Effector memory CD4-positive, alpha-beta T cell (primary cell): ENCODE measurements at regions not wholly inside any gene's neighbourhood (a gene's known extent, or its start where the extent isn't known, plus 50 kb on each side); places are given as distances from the start of the nearest gene placed in this dataset.
"Not testable (repeated sequence)": the region's sequence is repeated elsewhere in the genome, so short reads cannot be mapped to it uniquely, and the experiment has no call there.

Experiments
- DNase-seq, 3 donors: peaks; one replicate each; pipeline ENCODE4 v3.0.0-alpha.2; 2020
- H3K27ac ChIP-seq: 2 replicates; pipeline ENCODE4 v1.7.0; 2013; ENCODE audit warnings: mild to moderate bottlenecking, low read length, moderate library complexity; ENCODE audit not compliant: insufficient read depth, poor library complexity, severe bottlenecking
- H3K27me3 ChIP-seq: replicated peaks from 2 replicates; pipeline ENCODE4 v1.7.0; 2013; ENCODE audit warnings: mild to moderate bottlenecking, low read length; ENCODE audit not compliant: insufficient read depth, control insufficient read depth, poor library complexity, severe bottlenecking
- H3K36me3 ChIP-seq: 2 replicates; pipeline ENCODE4 v1.7.0; 2013; ENCODE audit warnings: mild to moderate bottlenecking, low read length, moderate library complexity; ENCODE audit not compliant: control insufficient read depth, insufficient read depth
- H3K4me1 ChIP-seq: 2 replicates; pipeline ENCODE4 v1.7.0; 2013; ENCODE audit warnings: low read length, mild to moderate bottlenecking; ENCODE audit not compliant: control insufficient read depth, insufficient read depth, poor library complexity, severe bottlenecking
- H3K4me3 ChIP-seq: 2 replicates; pipeline ENCODE4 v1.7.0; 2013; ENCODE audit warnings: low read length, low read depth, mild to moderate bottlenecking; ENCODE audit not compliant: insufficient read depth, poor library complexity, severe bottlenecking
- H3K9me3 ChIP-seq: 2 replicates; pipeline ENCODE4 v1.7.0; 2013; ENCODE audit warnings: mild to moderate bottlenecking, low read length, moderate library complexity; ENCODE audit not compliant: control insufficient read depth

GRCh38 chr10:9362721-9363120 is 1308.2 kb downstream of the GATA3 start:
- no peak overlapping the region for H3K27ac ChIP-seq
- H3K36me3 ChIP-seq = no peaks in the 10 kb centered on the region
- H3K27me3 ChIP-seq = no peaks in the 10 kb centered on the region
- no peak for DNase-seq
- no peaks in the 10 kb centered on the region for H3K4me1 ChIP-seq
- H3K4me3 ChIP-seq = no peak overlapping the region
- no peaks in the 10 kb centered on the region for H3K9me3 ChIP-seq

- Histone ChIP-seq H3K36me3 (no peaks in the 10 kb centered on the region), H3K9me3 (no peaks in the 10 kb centered on the region), H3K27ac (no peak overlapping the region), H3K4me1 (no peaks in the 10 kb centered on the region), H3K4me3 (no peak overlapping the region), H3K27me3 (peaks cover 3% of the 10 kb centered on the region)
- DNase-seq = no peak
Observed at GRCh38 chr10:9379183-9379582, 1324.7 kb downstream of the GATA3 start.

- no peak overlapping the region for H3K4me3 ChIP-seq
- H3K27me3 ChIP-seq = no peaks in the 10 kb centered on the region
- no peak overlapping the region for H3K27ac ChIP-seq
Observed at GRCh38 chr10:9381733-9382532, 1327.4 kb downstream of the GATA3 start.

GRCh38 chr10:9382533-9382866 is 1328.0 kb downstream of the GATA3 start:
- no peak overlapping the region for H3K4me3 ChIP-seq
- H3K9me3 ChIP-seq = no peaks in the 10 kb centered on the region
- H3K27me3 ChIP-seq = no peaks in the 10 kb centered on the region
- H3K27ac ChIP-seq = no peak overlapping the region
- H3K36me3 ChIP-seq = no peaks in the 10 kb centered on the region
- no peaks in the 10 kb centered on the region for H3K4me1 ChIP-seq
- DNase-seq = no peak

More at GRCh38 chr10:9381733-9382532, 1327.4 kb downstream of the GATA3 start:
- no peaks in the 10 kb centered on the region for H3K4me1 ChIP-seq
- DNase-seq = no peak
- no peaks in the 10 kb centered on the region for H3K9me3 ChIP-seq
- no peaks in the 10 kb centered on the region for H3K36me3 ChIP-seq

GRCh38 chr10:9390516-9390915 is 1336.0 kb downstream of the GATA3 start:
- no peak for DNase-seq

GRCh38 chr10:9399275-9399983 is 1344.9 kb downstream of the GATA3 start:
- no peak overlapping the region for H3K27ac ChIP-seq
- H3K27me3 ChIP-seq = no peaks in the 10 kb centered on the region
- no peaks in the 10 kb centered on the region for H3K4me1 ChIP-seq
- no peak overlapping the region for H3K4me3 ChIP-seq
- no peaks in the 10 kb centered on the region for H3K9me3 ChIP-seq
- no peaks in the 10 kb centered on the region for H3K36me3 ChIP-seq
- no peak for DNase-seq

More at GRCh38 chr10:9390516-9390915, 1336.0 kb downstream of the GATA3 start:
- Histone ChIP-seq H3K27me3 (no peaks in the 10 kb centered on the region), H3K27ac (no peak overlapping the region), H3K36me3 (no peaks in the 10 kb centered on the region), H3K4me3 (no peak overlapping the region), H3K9me3 (no peaks in the 10 kb centered on the region), H3K4me1 (no peaks in the 10 kb centered on the region)

- H3K4me3 ChIP-seq, H3K9me3 ChIP-seq, H3K27me3 ChIP-seq, H3K36me3 ChIP-seq, H3K27ac ChIP-seq, H3K4me1 ChIP-seq, DNase-seq: not testable (repeated sequence)
Observed at GRCh38 chr10:9402067-9402466, 1347.6 kb downstream of the GATA3 start.

- H3K36me3 ChIP-seq, DNase-seq, H3K27me3 ChIP-seq, H3K4me1 ChIP-seq, H3K27ac ChIP-seq, H3K4me3 ChIP-seq, H3K9me3 ChIP-seq: not testable (repeated sequence)
Observed at GRCh38 chr10:9402507-9403195, 1348.2 kb downstream of the GATA3 start.

- H3K4me3 ChIP-seq, DNase-seq, H3K27ac ChIP-seq, H3K9me3 ChIP-seq, H3K27me3 ChIP-seq, H3K36me3 ChIP-seq, H3K4me1 ChIP-seq: not testable (repeated sequence)
Observed at GRCh38 chr10:9407201-9407600, 1352.7 kb downstream of the GATA3 start.

- no peak overlapping the region for H3K4me3 ChIP-seq
- H3K36me3 ChIP-seq = no peaks in the 10 kb centered on the region
- no peaks in the 10 kb centered on the region for H3K4me1 ChIP-seq
- no peaks in the 10 kb centered on the region for H3K27me3 ChIP-seq
- DNase-seq = no peak
- no peaks in the 10 kb centered on the region for H3K9me3 ChIP-seq
- H3K27ac ChIP-seq = no peak overlapping the region
Observed at GRCh38 chr10:9416331-9416730, 1361.8 kb downstream of the GATA3 start.
